ENCODE measurements at regions not wholly inside any gene's neighbourhood (a gene's known extent, or its start where the extent isn't known, plus 50 kb on each side); places are given as distances from the start of the nearest gene placed in this dataset.
A peak's percentile ranks its signal among the peaks of the same experiment; 100 is the strongest.

- peak; percentile 99 to 100 for ATAC-seq
- Histone ChIP-seq H3K27ac (peak overlapping the region; percentile 54 to 82), H3K4me1 (peaks cover 23% of the 10 kb centered on the region), H3K4me3 (no peak overlapping the region), H3K9me3 (no peaks in the 10 kb centered on the region), H3K4me2 (peak overlapping the region; percentile 53)
- DNase-seq (ENCODE audit: low read depth in 1 of 2, low spot score in 1 of 2) = peak; percentile 27 to 91
- CTCF ChIA-PET = interaction anchor here (0.9 to 1.3 kb wide), 4 partner anchors 96 to 742 kb away, joined by 3 to 5 read pairs (median 3); no protein-coding TSS in a partner anchor
- FAIRE-seq = peak; percentile 92
- WGBS (ENCODE audit: missing lambda C conversion rate) = 17% methylated on average over 10 of the region's 10 CpGs
- POLR2A ChIA-PET = interaction anchor here (0.6 to 2.0 kb wide), 2 partner anchors 59 to 161 kb away, joined by 3 to 11 read pairs; partner anchors contain the start of gene CCDC91
- TF ChIP-seq EP300 (IDR thresholded peaks at IDR 0.05) (peak in 1 of 2 experiments; percentile 19; a peak in 1 of 5 replicates), ATOH8 (CRISPR knock-in tag; IDR thresholded peaks at IDR 0.05; ENCODE audit: low read depth) (0 out of 2 replicates have a peak, but pooled peaks have one; percentile 37), CBX8 (IDR thresholded peaks at IDR 0.05) (no peak), ZFP36 (IDR thresholded peaks at IDR 0.05; ENCODE audit: borderline replicate concordance, partially characterized antibody) (no peak), CEBPB (IDR thresholded peaks at IDR 0.05) (peak in 1 of 2 experiments; percentile 32; a peak in 1 of 4 replicates), EHF (CRISPR knock-in tag; IDR thresholded peaks at IDR 0.05) (no peak), EHMT2 (IDR thresholded peaks at IDR 0.05; ENCODE audit: low read depth) (no peak), JUNB (IDR thresholded peaks at IDR 0.05) (peak; percentile 68), CHD2 (IDR thresholded peaks at IDR 0.05; ENCODE audit: low read length, partially characterized antibody) (no peak), ELK1 (IDR thresholded peaks at IDR 0.05; ENCODE audit: low read depth, low read length) (no peak), REST (IDR thresholded peaks at IDR 0.05) (no peak), JUN (IDR thresholded peaks at IDR 0.05) (peak in 1 of 2 experiments; percentile 41; a peak in 1 of 5 replicates), ZSCAN20 (CRISPR knock-in tag; IDR thresholded peaks at IDR 0.05) (no peak), RCOR1 (IDR thresholded peaks at IDR 0.05; ENCODE audit: low read depth, low read length) (no peak), HES2 (IDR thresholded peaks at IDR 0.05) (no peak), FOSL2 (IDR thresholded peaks at IDR 0.05) (0 out of 2 replicates have a peak, but pooled peaks have one; percentile 23), FOSL2 (CRISPR knock-in tag; IDR thresholded peaks at IDR 0.05) (peak; percentile 83), TFCP2L1 (CRISPR knock-in tag; IDR thresholded peaks at IDR 0.05) (no peak), BCL3 (IDR thresholded peaks at IDR 0.05) (no peak), FOXS1 (CRISPR knock-in tag; IDR thresholded peaks at IDR 0.05) (peak; percentile 36; the same call in 1 of the 2 replicates), RAD21 (conservative IDR thresholded peaks at IDR 0.05 in 1 of 2, IDR thresholded peaks at IDR 0.05 in 1 of 2) (peak in 1 of 2 experiments; percentile 25; a peak in 1 of 5 replicates), ZNF302 (CRISPR knock-in tag; IDR thresholded peaks at IDR 0.05) (no peak), PBX3 (IDR thresholded peaks at IDR 0.05) (no peak), RNF2 (IDR thresholded peaks at IDR 0.05; ENCODE audit: borderline replicate concordance, low read depth) (no peak), MAX (IDR thresholded peaks at IDR 0.05) (peak; percentile 66), SMC3 (IDR thresholded peaks at IDR 0.05) (no peak), POLR2AphosphoS2 (conservative IDR thresholded peaks at IDR 0.05; ENCODE audit: low read length) (no peak), MYC (IDR thresholded peaks at IDR 0.05; ENCODE audit: borderline replicate concordance, low read length) (no peak), BHLHE40 (IDR thresholded peaks at IDR 0.05; ENCODE audit: low read depth, low read length) (no peak), HOXB5 (CRISPR knock-in tag; IDR thresholded peaks at IDR 0.05) (no peak)
Measured at GRCh38 chr12:28130625-28131598, 59.3 kb upstream of the CCDC91 start.
